ENCODE measurements at regions not wholly inside any gene's neighbourhood (a gene's known extent, or its start where the extent isn't known, plus 50 kb on each side); places are given as distances from the start of the nearest gene placed in this dataset.

DNA sequence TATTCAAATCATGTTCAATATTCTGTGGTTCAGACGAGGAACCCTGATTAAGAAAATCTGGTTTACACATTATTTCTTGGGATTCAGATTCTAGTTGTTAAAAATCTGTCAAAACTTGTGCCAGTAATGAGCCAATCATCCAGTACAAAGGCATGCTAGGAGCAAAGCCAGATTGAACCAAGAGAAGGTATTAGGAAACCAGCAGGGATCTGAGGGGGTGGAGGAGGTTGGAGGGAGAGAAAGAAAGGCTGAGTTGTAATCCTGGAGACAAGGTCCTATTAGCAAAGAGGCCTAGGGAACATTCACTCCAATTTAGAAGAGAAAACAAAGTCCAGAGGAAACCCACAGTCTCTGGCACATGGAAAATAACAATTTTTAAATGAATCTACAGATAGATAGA lies 352.9 kb downstream of the LTN1 start (continued):
- TF ChIP-seq, protein P1, sequence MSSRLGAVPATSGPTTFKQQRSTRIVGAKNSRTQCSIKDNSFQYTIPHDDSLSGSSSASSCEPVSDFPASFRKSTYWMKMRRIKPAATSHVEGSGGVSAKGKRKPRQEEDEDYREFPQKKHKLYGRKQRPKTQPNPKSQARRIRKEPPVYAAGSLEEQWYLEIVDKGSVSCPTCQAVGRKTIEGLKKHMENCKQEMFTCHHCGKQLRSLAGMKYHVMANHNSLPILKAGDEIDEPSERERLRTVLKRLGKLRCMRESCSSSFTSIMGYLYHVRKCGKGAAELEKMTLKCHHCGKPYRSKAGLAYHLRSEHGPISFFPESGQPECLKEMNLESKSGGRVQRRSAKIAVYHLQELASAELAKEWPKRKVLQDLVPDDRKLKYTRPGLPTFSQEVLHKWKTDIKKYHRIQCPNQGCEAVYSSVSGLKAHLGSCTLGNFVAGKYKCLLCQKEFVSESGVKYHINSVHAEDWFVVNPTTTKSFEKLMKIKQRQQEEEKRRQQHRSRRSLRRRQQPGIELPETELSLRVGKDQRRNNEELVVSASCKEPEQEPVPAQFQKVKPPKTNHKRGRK (CRISPR knock-in tag; IDR thresholded peaks at IDR 0.05; ENCODE audit: borderline replicate concordance) = no peak
- TF ChIP-seq CREM (CRISPR knock-in tag; IDR thresholded peaks at IDR 0.05) = no peak
- TF ChIP-seq, protein P2, sequence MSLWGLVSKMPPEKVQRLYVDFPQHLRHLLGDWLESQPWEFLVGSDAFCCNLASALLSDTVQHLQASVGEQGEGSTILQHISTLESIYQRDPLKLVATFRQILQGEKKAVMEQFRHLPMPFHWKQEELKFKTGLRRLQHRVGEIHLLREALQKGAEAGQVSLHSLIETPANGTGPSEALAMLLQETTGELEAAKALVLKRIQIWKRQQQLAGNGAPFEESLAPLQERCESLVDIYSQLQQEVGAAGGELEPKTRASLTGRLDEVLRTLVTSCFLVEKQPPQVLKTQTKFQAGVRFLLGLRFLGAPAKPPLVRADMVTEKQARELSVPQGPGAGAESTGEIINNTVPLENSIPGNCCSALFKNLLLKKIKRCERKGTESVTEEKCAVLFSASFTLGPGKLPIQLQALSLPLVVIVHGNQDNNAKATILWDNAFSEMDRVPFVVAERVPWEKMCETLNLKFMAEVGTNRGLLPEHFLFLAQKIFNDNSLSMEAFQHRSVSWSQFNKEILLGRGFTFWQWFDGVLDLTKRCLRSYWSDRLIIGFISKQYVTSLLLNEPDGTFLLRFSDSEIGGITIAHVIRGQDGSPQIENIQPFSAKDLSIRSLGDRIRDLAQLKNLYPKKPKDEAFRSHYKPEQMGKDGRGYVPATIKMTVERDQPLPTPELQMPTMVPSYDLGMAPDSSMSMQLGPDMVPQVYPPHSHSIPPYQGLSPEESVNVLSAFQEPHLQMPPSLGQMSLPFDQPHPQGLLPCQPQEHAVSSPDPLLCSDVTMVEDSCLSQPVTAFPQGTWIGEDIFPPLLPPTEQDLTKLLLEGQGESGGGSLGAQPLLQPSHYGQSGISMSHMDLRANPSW (CRISPR knock-in tag; conservative IDR thresholded peaks at IDR 0.05; ENCODE audit: low read depth) = no peak

DNA sequence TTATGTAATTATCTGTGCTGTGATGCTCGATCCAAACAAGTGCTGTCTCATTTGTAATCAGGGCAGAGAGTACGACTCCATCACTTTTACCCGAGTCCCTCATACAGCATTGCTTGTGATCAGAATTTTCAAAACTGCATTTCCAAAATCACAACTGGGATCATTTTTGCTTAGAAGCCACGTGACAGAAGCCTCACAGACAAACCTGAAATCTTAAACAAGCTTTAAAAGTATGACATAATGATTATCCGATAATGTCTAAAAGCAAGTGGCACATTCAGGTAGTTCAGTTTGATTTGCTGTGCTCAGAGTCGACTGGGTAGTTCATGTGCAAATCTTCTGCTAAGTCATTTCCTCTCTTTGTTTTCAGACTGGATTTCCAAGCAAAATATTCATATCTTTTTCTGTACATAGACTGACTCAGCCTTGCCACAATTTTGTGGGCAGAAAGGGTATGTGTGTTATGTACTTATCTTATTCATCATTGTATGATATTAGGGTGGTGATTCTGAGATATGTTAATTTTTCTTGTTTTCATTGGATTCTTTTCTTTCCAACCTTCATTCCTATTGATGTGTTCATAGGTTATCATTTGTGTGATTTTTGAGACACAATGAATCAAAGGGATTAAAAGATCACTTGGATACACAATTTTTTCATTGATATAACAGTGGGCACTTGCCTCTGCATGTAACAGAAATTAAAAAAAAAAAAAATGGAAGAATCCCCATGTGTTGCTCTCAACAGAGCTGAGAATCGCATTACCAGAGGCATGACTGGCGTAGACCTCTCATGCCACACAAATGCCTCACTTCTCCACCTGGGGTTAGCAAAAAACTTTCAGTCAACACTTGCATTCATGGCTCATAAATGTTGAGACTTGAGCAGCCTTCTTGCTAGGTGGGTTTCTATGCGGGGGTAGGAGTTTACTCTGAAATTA lies 355.7 kb downstream of the LTN1 start:
- no peak for DNase-seq (ENCODE audit: low spot score)
- H3K4me3 Mint-ChIP-seq = no peak overlapping the region
- no peak for TF ChIP-seq ELF4 (CRISPR knock-in tag; IDR thresholded peaks at IDR 0.05; ENCODE audit: low read depth)
- no peak for TF ChIP-seq HMGA2 (CRISPR knock-in tag; IDR thresholded peaks at IDR 0.05)
- TF ChIP-seq, protein P3, sequence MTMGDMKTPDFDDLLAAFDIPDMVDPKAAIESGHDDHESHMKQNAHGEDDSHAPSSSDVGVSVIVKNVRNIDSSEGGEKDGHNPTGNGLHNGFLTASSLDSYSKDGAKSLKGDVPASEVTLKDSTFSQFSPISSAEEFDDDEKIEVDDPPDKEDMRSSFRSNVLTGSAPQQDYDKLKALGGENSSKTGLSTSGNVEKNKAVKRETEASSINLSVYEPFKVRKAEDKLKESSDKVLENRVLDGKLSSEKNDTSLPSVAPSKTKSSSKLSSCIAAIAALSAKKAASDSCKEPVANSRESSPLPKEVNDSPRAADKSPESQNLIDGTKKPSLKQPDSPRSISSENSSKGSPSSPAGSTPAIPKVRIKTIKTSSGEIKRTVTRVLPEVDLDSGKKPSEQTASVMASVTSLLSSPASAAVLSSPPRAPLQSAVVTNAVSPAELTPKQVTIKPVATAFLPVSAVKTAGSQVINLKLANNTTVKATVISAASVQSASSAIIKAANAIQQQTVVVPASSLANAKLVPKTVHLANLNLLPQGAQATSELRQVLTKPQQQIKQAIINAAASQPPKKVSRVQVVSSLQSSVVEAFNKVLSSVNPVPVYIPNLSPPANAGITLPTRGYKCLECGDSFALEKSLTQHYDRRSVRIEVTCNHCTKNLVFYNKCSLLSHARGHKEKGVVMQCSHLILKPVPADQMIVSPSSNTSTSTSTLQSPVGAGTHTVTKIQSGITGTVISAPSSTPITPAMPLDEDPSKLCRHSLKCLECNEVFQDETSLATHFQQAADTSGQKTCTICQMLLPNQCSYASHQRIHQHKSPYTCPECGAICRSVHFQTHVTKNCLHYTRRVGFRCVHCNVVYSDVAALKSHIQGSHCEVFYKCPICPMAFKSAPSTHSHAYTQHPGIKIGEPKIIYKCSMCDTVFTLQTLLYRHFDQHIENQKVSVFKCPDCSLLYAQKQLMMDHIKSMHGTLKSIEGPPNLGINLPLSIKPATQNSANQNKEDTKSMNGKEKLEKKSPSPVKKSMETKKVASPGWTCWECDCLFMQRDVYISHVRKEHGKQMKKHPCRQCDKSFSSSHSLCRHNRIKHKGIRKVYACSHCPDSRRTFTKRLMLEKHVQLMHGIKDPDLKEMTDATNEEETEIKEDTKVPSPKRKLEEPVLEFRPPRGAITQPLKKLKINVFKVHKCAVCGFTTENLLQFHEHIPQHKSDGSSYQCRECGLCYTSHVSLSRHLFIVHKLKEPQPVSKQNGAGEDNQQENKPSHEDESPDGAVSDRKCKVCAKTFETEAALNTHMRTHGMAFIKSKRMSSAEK (CRISPR knock-in tag; IDR thresholded peaks at IDR 0.05; ENCODE audit: borderline replicate concordance) = no peak
- TF ChIP-seq, protein P4, sequence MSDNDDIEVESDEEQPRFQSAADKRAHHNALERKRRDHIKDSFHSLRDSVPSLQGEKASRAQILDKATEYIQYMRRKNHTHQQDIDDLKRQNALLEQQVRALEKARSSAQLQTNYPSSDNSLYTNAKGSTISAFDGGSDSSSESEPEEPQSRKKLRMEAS (CRISPR knock-in tag; IDR thresholded peaks at IDR 0.05) = no peak
- no peak for TF ChIP-seq MYBL2 (CRISPR knock-in tag; IDR thresholded peaks at IDR 0.05)
- no peak for TF ChIP-seq ZNF423 (CRISPR knock-in tag; IDR thresholded peaks at IDR 0.05)
- TF ChIP-seq, protein P5, sequence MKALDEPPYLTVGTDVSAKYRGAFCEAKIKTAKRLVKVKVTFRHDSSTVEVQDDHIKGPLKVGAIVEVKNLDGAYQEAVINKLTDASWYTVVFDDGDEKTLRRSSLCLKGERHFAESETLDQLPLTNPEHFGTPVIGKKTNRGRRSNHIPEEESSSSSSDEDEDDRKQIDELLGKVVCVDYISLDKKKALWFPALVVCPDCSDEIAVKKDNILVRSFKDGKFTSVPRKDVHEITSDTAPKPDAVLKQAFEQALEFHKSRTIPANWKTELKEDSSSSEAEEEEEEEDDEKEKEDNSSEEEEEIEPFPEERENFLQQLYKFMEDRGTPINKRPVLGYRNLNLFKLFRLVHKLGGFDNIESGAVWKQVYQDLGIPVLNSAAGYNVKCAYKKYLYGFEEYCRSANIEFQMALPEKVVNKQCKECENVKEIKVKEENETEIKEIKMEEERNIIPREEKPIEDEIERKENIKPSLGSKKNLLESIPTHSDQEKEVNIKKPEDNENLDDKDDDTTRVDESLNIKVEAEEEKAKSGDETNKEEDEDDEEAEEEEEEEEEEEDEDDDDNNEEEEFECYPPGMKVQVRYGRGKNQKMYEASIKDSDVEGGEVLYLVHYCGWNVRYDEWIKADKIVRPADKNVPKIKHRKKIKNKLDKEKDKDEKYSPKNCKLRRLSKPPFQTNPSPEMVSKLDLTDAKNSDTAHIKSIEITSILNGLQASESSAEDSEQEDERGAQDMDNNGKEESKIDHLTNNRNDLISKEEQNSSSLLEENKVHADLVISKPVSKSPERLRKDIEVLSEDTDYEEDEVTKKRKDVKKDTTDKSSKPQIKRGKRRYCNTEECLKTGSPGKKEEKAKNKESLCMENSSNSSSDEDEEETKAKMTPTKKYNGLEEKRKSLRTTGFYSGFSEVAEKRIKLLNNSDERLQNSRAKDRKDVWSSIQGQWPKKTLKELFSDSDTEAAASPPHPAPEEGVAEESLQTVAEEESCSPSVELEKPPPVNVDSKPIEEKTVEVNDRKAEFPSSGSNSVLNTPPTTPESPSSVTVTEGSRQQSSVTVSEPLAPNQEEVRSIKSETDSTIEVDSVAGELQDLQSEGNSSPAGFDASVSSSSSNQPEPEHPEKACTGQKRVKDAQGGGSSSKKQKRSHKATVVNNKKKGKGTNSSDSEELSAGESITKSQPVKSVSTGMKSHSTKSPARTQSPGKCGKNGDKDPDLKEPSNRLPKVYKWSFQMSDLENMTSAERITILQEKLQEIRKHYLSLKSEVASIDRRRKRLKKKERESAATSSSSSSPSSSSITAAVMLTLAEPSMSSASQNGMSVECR (CRISPR knock-in tag; IDR thresholded peaks at IDR 0.05; ENCODE audit: borderline replicate concordance) = no peak
- no peak for TF ChIP-seq JUN (CRISPR knock-in tag; IDR thresholded peaks at IDR 0.05)
- no peak for TF ChIP-seq ZNF396 (CRISPR knock-in tag; IDR thresholded peaks at IDR 0.05; ENCODE audit: borderline replicate concordance)
- TF ChIP-seq, protein P6, sequence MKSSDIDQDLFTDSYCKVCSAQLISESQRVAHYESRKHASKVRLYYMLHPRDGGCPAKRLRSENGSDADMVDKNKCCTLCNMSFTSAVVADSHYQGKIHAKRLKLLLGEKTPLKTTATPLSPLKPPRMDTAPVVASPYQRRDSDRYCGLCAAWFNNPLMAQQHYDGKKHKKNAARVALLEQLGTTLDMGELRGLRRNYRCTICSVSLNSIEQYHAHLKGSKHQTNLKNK (CRISPR knock-in tag; IDR thresholded peaks at IDR 0.05) = no peak
- TF ChIP-seq, protein P7, sequence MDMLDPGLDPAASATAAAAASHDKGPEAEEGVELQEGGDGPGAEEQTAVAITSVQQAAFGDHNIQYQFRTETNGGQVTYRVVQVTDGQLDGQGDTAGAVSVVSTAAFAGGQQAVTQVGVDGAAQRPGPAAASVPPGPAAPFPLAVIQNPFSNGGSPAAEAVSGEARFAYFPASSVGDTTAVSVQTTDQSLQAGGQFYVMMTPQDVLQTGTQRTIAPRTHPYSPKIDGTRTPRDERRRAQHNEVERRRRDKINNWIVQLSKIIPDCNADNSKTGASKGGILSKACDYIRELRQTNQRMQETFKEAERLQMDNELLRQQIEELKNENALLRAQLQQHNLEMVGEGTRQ (CRISPR knock-in tag; IDR thresholded peaks at IDR 0.05) = no peak
- TF ChIP-seq, protein P8, sequence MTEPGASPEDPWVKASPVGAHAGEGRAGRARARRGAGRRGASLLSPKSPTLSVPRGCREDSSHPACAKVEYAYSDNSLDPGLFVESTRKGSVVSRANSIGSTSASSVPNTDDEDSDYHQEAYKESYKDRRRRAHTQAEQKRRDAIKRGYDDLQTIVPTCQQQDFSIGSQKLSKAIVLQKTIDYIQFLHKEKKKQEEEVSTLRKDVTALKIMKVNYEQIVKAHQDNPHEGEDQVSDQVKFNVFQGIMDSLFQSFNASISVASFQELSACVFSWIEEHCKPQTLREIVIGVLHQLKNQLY (CRISPR knock-in tag; IDR thresholded peaks at IDR 0.05) = no peak
- TF ChIP-seq, protein P9, sequence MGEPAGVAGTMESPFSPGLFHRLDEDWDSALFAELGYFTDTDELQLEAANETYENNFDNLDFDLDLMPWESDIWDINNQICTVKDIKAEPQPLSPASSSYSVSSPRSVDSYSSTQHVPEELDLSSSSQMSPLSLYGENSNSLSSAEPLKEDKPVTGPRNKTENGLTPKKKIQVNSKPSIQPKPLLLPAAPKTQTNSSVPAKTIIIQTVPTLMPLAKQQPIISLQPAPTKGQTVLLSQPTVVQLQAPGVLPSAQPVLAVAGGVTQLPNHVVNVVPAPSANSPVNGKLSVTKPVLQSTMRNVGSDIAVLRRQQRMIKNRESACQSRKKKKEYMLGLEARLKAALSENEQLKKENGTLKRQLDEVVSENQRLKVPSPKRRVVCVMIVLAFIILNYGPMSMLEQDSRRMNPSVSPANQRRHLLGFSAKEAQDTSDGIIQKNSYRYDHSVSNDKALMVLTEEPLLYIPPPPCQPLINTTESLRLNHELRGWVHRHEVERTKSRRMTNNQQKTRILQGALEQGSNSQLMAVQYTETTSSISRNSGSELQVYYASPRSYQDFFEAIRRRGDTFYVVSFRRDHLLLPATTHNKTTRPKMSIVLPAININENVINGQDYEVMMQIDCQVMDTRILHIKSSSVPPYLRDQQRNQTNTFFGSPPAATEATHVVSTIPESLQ (CRISPR knock-in tag; IDR thresholded peaks at IDR 0.05) = no peak

More for the DNA sequence above, 355.7 kb downstream of the LTN1 start:
- peaks cover 19% of the 10 kb centered on the region for H3K4me1 Mint-ChIP-seq
- ChIA-PET CTCF (interaction anchor here (1.7 kb wide), 1 partner anchor 108 kb away, joined by 5 read pairs; no protein-coding TSS in a partner anchor), POLR2A (no interaction called here)
- peaks cover 19% of the 10 kb centered on the region for H3K9me3 Mint-ChIP-seq
- ATAC-seq = no peak
- no peak overlapping the region for H3K27ac Mint-ChIP-seq
- H3K36me3 Mint-ChIP-seq = 0 out of 2 replicates have a peak, but pooled peaks cover 3% of the 10 kb centered on the region
- no peaks in the 10 kb centered on the region for H3K27me3 Mint-ChIP-seq (ENCODE audit: low read depth)
